KBM-7 (cell line): ENCODE measurements at regions not wholly inside any gene's neighbourhood (a gene's known extent, or its start where the extent isn't known, plus 50 kb on each side); places are given as distances from the start of the nearest gene placed in this dataset.
"Not testable (repeated sequence)": the region's sequence is repeated elsewhere in the genome, so short reads cannot be mapped to it uniquely, and the experiment has no call there.

Experiments used
- DNase-seq: peaks from one replicate; pipeline ENCODE4 v3.0.0-alpha.2; 2015
- in situ Hi-C: fragments of 300-500 bp; cut with MboI; formaldehyde crosslinking; loops from 2 replicates; pipeline ENCODE4 v1.14.3; 2020; ENCODE audit warnings: low sequenced_read_pairs, low pct_unique_long_range_greater_than_20kb, mixed read lengths

DNA sequence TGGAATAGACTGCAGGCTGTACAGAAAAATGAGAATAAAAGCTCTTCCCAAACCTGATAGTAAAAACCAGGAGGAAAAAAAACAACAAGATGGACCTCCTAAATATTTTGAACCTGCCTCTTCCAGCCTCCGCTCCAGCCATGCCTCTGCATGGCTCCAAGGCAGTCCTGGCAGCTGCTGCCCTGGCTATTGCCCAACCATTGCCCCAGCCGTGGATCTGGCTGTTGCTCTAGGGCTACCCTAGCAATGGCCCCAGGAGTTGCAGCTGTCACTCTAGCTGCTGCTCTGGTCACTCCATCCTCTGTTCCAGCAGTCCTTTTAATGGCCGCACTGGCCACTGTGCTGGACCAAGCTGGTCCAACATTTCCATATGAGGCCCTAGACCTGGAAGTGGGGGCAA is 1756.0 kb downstream of the C4orf33 start:
- no peak for DNase-seq
- in situ Hi-C loops: no loop called here

DNA sequence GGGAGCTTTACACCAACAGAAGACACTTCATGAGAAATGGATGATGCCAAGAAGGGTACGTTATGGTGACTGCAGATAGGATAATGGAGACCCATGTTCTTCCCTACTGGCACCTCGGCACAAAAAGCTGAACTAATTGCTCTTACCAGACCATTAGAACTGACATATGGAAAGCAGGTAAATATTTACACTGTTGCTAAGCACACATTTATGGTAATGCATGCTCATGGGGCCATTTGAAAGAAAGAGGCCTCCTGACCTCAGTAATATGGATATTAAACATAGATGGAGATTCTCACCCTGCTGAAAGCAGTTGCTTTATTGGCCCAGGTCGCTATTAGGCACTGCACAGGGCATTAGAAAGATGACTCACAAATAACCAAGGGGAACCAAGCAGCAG is 1759.6 kb downstream of the C4orf33 start:
- no peak for DNase-seq
- in situ Hi-C loops: no loop called here

DNA sequence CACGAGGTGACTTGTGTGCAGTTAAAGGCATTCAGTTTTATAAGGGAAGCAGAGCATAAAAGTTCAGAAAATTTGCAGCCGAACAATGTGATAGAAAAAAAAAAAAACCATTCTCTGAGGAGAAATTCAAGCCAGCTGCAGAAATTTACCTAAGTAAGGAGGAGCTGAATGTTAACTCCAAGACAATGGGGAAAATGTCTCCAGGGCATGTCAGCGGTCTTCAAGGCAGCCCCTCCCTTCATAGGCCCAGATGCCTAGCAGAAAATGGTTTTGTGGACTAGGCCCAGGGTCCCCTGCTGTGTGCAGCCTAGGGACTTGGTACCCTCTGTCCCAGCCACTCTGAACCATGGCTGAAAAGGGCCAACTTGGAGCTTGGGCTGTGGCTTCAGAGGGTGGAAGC is 1764.0 kb downstream of the C4orf33 start:
- DNase-seq: no peak
- in situ Hi-C loops: no loop called here

DNA sequence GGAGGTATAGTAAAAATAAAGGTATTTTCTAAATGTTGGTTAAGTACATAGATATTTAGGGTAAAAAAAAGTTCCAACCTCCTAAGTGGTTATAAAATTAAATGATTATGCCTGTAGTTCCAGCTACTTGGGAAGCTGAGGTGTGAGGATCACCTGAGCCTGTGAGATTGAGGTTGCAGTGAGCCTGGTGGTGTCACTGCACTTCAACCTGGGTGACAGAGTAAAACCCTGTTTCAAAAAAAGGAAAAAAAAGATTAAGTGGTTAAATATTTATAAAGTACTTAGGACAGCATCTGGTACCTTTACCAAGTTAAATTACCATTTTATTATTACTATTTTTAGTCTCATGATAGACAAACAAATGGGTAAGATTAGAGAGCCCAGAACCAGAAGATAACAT is 1801.0 kb downstream of the C4orf33 start:
- DNase-seq: no peak

DNA sequence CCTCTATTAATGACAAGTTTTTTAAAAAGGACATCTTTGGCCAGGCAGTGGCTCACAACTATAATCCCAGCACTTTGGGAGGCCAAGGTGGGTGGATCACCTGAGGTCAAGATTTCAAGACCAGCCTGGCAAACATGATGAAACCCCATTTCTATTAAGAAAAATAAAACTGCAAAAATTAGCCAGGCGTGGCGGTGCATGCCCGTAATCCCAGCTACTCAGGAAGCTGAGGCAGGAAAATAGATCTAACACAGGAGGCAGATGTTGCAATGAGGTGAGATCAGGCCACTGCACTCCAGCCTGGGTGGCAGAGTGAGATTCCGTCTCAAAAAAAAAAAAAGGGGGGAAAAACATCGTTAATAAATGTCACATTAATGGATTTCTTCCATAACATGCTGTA is 1805.4 kb downstream of the C4orf33 start:
- in situ Hi-C loops: no loop called here
- no peak for DNase-seq

More for the DNA sequence above, 1801.0 kb downstream of the C4orf33 start:
- in situ Hi-C loops: no loop called here

DNA sequence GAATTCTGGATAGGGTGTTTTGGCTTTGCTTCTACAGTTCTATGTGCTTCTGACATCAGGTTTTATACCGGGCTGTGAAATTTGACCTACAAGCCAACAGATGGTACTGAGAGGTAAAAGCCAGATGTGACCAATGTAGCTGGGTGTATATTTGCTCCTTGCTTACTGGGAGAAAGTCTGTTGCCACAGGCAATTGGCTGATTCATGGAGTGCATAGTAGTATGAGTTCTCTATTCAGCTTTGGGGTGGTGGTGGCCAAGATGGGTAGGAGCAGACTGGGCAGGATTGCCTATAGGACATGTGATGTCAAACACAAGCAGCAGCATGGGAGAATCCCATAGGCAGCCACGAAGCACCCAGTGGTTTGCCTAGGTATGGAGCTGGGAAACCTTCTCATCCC is 1827.0 kb downstream of the C4orf33 start:
- in situ Hi-C loops: no loop called here
- no peak for DNase-seq

DNA sequence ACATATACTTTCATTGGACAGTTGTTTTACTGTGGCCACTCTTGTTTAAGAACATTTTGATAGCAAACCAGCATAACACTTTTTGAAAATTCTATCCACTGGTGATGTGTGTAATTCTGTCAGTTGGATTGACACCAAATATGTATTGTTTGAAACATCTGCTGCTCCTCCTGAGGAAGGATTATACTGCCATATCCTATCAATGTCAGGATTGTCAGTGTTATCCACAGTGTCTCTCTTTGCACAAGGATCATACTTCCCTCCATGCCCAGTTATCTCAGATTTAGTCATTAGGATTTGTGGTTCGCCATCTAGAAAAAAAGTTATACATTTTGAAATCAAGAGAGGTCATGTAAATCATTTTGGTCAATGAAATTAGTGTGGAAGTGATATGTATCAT is 1859.6 kb downstream of the C4orf33 start:
- in situ Hi-C loops: no loop called here
- DNase-seq: no peak

DNA sequence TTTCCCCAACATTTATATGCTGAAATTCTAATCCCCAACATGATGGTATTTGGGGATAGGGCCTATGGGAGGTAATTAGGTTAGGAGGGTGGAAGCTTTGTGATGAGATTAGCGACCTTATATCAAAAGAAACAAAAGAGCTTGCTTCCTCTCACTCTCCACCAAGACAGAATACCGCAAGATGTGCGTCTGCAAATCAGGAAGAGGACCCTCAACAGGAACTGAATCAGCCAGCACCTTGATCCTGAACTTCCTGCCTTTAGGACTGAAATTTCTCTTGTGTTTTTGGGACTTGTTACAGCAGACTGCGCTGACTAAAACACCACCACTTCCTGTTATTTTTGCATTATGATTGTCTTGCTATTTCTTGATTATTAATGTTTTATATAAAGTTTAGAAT is 1889.4 kb downstream of the C4orf33 start:
- in situ Hi-C loops: no loop called here
- peak; percentile 55 for DNase-seq

DNA sequence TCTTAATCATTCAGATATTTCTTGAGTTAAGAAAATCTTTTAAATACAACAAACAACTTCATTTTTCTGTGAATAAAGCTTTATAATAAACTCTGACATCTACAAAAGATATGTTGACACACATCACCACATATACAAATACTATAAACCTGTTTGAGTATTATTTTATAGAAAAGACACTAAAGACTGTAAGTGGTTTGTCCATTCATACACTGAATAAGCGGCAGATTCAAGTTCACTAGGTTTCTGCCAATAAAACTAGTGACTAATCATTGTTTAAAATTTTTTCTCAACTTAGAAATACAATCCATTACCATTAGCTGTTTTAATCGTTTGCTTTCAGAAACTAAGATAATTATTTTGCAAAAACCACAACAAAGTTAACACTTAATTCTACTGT is 1900.0 kb downstream of the C4orf33 start:
- in situ Hi-C loops: no loop called here

DNA sequence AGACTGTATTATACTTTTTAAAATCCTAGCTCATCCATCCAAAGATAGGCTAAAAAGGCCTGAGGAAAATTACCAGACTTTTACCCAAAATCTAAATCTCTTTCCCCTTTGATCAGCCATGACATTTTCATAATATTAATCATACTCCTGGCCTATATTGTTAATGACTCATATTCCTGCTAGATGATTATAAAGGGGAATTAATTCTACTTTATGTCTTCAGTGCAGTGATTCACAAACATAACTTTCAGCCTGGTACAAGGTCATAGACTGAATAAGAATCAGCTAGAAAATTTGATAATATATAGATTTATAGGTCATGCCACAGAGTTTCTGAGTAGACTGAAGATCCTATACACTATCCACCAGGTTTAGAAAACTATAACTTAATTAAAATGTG is 1905.4 kb downstream of the C4orf33 start:
- no peak for DNase-seq
- in situ Hi-C loops: no loop called here

More for the DNA sequence above, 1900.0 kb downstream of the C4orf33 start:
- DNase-seq: no peak

DNA sequence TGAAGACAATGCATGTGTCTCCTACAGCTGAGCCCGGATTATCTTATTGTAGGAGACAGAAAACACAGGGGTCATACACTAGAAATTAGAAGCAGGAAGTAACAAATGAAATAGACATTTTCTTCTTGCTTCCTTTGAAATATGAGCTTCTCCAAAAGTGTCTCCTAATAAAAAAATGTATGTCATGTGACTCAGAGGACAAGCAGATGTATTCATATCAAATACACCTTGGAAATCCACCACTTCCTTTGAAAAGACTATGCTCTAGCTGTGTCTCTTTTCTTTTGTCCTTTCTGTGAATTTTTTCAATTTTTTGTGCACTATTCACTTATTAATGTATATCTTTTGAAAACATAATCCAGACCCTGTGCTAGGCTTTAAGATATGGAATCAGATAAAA is 1906.2 kb downstream of the C4orf33 start:
- in situ Hi-C loops: no loop called here

DNA sequence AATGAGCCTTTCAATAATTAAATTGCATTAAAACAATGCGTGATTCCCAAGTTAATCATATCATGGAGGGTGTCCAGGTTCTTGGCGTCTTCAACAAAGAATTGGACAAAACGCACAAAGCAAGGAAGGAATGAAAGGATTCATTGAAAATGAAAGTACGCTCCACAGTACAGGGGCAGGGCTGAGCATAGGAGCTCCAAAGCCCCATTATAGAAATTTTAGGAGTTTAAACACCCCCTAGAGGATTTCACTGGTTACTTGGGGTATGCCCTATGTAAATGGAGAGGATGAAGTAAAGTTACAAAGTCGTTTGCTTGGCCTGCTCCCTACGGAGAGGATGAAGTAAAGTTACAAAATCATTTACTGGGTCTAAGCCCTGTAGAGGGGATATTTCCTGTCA is 1910.4 kb downstream of the C4orf33 start:
- DNase-seq: no peak
- in situ Hi-C loops: no loop called here

More for the DNA sequence above, 1906.2 kb downstream of the C4orf33 start:
- DNase-seq: no peak

DNA sequence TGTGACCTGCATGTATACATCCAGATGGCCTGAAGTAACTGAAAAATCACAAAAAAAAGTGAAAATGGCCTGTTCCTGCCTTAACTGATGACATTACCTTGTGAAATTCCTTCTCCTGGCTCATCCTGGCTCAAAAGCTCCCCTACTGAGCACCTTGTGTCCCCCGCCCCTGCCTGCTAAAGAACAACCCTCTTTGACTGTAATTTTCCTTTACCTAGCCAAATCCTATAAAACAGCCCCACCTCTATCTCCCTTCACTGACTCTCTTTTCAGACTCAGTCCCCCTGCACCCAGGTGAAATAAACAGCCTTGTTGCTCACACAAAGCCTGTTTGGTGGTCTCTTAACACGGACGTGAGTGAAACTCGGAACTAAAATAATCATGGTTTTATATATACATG is 1916.0 kb downstream of the C4orf33 start:
- DNase-seq, in situ Hi-C loops: not testable (repeated sequence)

DNA sequence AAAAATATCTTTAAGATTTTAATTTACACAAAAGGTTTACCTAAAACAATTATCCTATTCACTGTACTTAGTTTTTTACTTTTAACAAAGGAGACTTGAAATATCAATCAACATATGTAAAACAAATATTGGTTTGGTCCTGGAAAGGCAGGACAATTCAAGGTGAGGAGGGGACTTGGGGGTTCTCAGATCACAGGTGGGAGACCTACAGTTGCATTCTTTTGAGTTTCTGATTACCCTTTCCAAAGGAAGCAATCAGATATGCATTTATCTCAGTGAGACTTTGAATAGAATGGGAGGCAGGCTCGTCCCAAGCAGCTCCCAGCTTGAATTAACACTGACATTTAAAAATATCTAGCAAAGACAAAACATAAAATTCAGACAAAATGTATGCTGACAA is 1917.3 kb downstream of the C4orf33 start:
- in situ Hi-C loops: no loop called here
- no peak for DNase-seq

DNA sequence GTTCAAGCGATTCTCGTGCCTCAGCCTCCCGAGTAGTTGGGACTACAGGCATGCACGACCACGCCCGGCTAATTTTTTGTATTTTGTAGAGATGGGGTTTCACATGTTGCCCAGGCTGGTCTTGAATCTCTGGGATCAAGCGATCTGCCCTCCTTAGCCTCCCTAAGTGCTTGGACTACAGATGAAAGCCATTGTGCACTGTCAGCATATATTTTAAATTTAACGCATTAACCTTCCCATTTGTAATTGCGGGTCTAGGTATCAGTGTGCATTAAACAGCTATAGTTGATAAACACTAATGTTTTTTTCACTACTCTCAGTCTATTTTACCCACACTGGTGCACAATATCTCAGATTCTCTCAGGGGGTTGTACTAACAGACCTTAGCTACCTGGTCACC is 1930.8 kb downstream of the C4orf33 start:
- in situ Hi-C loops: no loop called here
- no peak for DNase-seq

DNA sequence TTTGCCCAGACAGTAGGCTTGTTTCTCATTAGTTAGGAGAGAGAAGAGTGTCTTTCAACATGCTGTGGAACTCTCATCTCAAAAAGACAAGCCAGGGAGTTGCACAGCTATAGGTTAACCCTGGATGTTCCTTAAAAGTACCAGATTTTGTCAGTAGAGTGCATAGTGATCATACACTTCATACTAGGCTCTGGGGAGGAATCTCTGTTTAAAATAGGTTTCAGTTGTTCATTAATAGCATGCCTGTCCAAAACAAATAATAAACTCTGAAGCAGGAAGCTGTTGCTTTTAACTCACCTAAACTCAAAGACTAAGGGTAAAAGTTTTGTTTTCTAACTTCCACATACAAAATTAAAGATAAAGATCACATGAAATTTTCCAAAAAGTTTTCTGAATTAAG is 1948.4 kb downstream of the C4orf33 start:
- no peak for DNase-seq
- in situ Hi-C loops: no loop called here

DNA sequence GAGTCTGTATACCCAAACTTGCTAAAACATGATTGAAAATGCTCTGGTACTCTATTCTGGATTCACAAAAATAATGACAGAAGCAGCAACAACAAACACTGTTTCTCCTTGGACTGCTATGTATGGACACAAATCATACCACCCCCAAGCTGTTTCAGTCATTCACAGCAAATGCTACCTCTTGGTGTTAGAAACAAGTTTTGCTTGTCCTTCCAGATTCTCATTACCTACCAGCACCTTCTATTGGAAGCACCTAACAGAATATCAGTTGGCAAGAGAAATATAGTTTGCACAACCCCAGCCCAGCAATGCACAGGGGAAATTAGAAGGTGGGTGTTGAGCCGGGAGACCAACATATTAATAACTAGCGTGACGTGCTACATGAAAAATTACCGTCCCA is 1950.9 kb downstream of the C4orf33 start:
- DNase-seq: no peak
- in situ Hi-C loops: no loop called here

DNA sequence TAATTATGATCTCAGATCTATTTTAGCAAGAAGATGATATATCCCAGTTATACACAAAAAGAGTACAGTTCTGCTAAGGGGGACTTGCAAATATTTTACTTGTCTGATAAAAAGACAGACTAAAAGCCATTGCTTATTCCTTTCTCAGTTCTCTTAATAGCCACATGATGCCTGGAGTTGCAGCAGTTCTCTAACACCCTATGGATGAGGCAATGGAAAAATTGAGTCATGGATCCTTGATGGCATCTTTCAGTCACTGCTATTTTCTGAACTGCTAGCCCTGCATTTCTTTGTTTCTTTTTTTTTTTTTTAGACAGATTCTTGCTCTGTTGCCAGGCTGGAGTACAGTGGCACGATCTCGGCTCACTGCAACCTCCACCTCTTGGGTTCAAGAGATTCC is 1956.7 kb downstream of the C4orf33 start:
- no peak for DNase-seq
- in situ Hi-C loops: no loop called here

DNA sequence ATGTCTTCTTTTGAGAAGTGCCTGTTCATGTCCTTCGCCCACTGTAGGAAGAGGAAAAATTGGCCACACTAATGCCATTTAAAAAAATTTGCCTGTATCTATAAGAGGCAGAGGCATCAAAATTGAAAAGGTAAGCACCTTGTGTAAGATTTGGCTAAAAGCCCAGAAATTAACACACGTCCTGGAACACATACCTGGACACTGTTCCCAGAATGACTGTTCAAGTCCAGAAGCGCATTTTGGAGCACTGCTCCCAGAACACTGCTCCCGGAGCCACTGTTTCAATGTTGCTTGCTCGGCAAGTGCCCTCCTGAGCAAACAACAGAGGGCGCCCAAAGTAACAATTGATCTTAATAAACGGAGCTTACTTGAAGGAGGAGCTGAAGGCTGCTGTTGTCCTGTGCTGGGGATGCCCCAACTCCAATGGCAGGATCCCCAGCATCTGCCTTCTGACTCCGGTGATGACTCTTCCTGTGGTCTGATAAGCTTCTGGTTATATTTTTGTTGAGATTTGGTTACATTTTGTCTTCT is 1958.6 kb downstream of the C4orf33 start:
- DNase-seq: no peak
- in situ Hi-C loops: no loop called here

DNA sequence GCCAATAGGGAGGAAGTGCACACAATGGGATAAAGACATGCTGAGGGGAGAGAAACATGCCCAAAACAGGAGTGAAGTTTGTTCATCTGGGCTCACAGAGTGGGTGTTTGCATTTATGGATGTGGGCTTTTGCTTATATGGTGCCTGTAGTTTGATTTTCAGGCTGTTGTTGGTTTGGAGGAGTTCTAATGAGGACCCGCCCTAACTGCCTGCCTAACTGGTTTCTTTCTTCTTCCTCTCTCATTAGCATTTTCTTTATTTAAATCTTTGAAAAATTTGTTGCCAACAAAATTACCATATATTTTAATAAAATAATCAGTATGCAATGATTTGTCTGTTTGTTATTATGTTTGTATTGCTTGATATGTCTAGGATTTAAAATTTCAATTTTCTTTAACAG is 1965.8 kb downstream of the C4orf33 start:
- no peak for DNase-seq
- in situ Hi-C loops: no loop called here

DNA sequence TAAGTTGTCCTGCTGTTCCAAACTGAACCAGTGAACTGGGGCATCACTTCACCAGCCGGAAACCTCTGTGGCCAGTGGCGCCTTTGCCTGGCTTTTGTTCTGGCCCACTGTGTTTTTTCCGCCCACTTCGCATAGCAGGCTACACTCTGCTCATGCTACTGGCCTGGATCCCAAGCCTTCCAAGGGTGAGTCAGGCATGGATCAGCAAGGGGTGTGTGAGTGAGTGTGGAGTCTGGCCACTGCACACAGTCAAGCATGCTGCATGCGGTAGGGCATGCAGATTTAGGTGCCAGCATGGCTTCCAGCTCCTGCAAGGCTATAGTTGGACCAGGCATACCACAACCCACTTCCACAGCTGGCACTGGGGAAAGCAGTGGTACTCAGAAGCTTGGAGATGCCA is 1967.9 kb downstream of the C4orf33 start:
- DNase-seq: no peak
- in situ Hi-C loops: no loop called here

DNA sequence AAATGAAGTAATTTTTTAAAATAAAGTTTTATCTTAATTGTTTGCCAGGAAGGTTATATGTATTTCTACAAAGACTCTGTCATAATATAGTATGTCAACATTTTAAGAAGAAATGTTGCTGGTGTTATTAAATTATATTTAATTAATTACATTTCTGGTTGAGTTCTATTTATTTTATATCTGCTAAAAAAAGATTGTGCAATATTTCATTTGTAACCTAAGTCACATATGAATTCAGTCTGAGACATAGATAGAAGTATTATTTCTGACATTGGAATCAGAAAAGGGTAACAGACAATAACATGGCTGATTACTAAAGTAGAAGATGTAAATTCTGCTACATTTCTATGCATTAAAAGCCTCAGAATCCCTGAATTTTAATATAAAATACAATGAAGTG is 1985.1 kb downstream of the C4orf33 start:
- in situ Hi-C loops: no loop called here
- DNase-seq: no peak
